ENCODE measurements at regions not wholly inside any gene's neighbourhood (a gene's known extent, or its start where the extent isn't known, plus 50 kb on each side); places are given as distances from the start of the nearest gene placed in this dataset.
"Not testable (repeated sequence)": the region's sequence is repeated elsewhere in the genome, so short reads cannot be mapped to it uniquely, and the experiment has no call there.

- Histone ChIP-seq H3K9me3 (no peaks in the 10 kb centered on the region), H3K36me3 (replicated peaks) (no peaks in the 10 kb centered on the region), H3K27me3 (ENCODE audit: low read depth) (no peaks in the 10 kb centered on the region), H3K4me1 (no peaks in the 10 kb centered on the region), H3K4me3 (no peak overlapping the region)
- in situ Hi-C loops (cut with MboI; ENCODE audit: low sequenced_read_pairs), result no loop called here
- DNase-seq (ENCODE audit: low spot score in 2 of 2), result no peak
Observed at GRCh38 chr1:78291418-78291817, 199.4 kb upstream of the PTGFR start.

- no peaks in the 10 kb centered on the region for H3K27me3 ChIP-seq (ENCODE audit: low read depth)
- no peak for DNase-seq (ENCODE audit: low spot score in 2 of 2)
- H3K9me3 ChIP-seq, result no peaks in the 10 kb centered on the region
- H3K4me3 ChIP-seq, result no peak overlapping the region
- no peaks in the 10 kb centered on the region for H3K4me1 ChIP-seq
- in situ Hi-C loops (cut with MboI; ENCODE audit: low sequenced_read_pairs), result no loop called here
- no peaks in the 10 kb centered on the region for H3K36me3 ChIP-seq (replicated peaks)
Observed at GRCh38 chr1:78291872-78292271, 198.9 kb upstream of the PTGFR start.

- Histone ChIP-seq H3K36me3 (replicated peaks) (no peaks in the 10 kb centered on the region), H3K4me1 (no peaks in the 10 kb centered on the region), H3K9me3 (no peaks in the 10 kb centered on the region), H3K27me3 (ENCODE audit: low read depth) (no peaks in the 10 kb centered on the region), H3K4me3 (no peak overlapping the region)
- DNase-seq (ENCODE audit: low spot score in 2 of 2), result no peak
- in situ Hi-C loops (cut with MboI; ENCODE audit: low sequenced_read_pairs), result no loop called here
Observed at GRCh38 chr1:78292361-78292760, 198.4 kb upstream of the PTGFR start.

- no peaks in the 10 kb centered on the region for H3K4me1 ChIP-seq
- DNase-seq (ENCODE audit: low spot score in 2 of 2), result no peak
- in situ Hi-C loops (cut with MboI; ENCODE audit: low sequenced_read_pairs), result no loop called here
- H3K9me3 ChIP-seq, result no peaks in the 10 kb centered on the region
- no peak overlapping the region for H3K4me3 ChIP-seq
- H3K27me3 ChIP-seq (ENCODE audit: low read depth), result 0 out of 2 replicates have a peak, but pooled peaks cover 4% of the 10 kb centered on the region
- H3K36me3 ChIP-seq (replicated peaks), result no peaks in the 10 kb centered on the region
Observed at GRCh38 chr1:78297836-78298235, 192.9 kb upstream of the PTGFR start.

- Histone ChIP-seq H3K4me3 (no peak overlapping the region), H3K4me1 (no peaks in the 10 kb centered on the region), H3K36me3 (replicated peaks) (no peaks in the 10 kb centered on the region), H3K9me3 (no peaks in the 10 kb centered on the region), H3K27me3 (ENCODE audit: low read depth) (0 out of 2 replicates have a peak, but pooled peaks cover 4% of the 10 kb centered on the region)
- in situ Hi-C loops (cut with MboI; ENCODE audit: low sequenced_read_pairs), result no loop called here
- DNase-seq (ENCODE audit: low spot score in 2 of 2), result no peak
Observed at GRCh38 chr1:78298349-78298748, 192.4 kb upstream of the PTGFR start.

- in situ Hi-C loops (cut with MboI; ENCODE audit: low sequenced_read_pairs), result no loop called here
- no peaks in the 10 kb centered on the region for H3K9me3 ChIP-seq
- H3K4me3 ChIP-seq, result no peak overlapping the region
- H3K4me1 ChIP-seq, result no peaks in the 10 kb centered on the region
- no peaks in the 10 kb centered on the region for H3K36me3 ChIP-seq (replicated peaks)
- no peak for DNase-seq (ENCODE audit: low spot score in 2 of 2)
- 0 out of 2 replicates have a peak, but pooled peaks cover 4% of the 10 kb centered on the region for H3K27me3 ChIP-seq (ENCODE audit: low read depth)
Observed at GRCh38 chr1:78301141-78301540, 189.6 kb upstream of the PTGFR start.

- in situ Hi-C loops (cut with MboI; ENCODE audit: low sequenced_read_pairs), result no loop called here
- Histone ChIP-seq H3K27me3 (ENCODE audit: low read depth) (0 out of 2 replicates have a peak, but pooled peaks cover 4% of the 10 kb centered on the region), H3K4me1 (no peaks in the 10 kb centered on the region), H3K36me3 (replicated peaks) (no peaks in the 10 kb centered on the region), H3K4me3 (no peak overlapping the region), H3K9me3 (no peaks in the 10 kb centered on the region)
- no peak for DNase-seq (ENCODE audit: low spot score in 2 of 2)
Observed at GRCh38 chr1:78303620-78304019, 187.2 kb upstream of the PTGFR start.

- Histone ChIP-seq H3K36me3 (replicated peaks) (no peaks in the 10 kb centered on the region), H3K9me3 (no peaks in the 10 kb centered on the region), H3K4me1 (no peaks in the 10 kb centered on the region), H3K27me3 (ENCODE audit: low read depth) (0 out of 2 replicates have a peak, but pooled peaks cover 4% of the 10 kb centered on the region), H3K4me3 (no peak overlapping the region)
- in situ Hi-C loops (cut with MboI; ENCODE audit: low sequenced_read_pairs), result no loop called here
- no peak for DNase-seq (ENCODE audit: low spot score in 2 of 2)
Observed at GRCh38 chr1:78304341-78304740, 186.4 kb upstream of the PTGFR start.

GRCh38 chr1:78304761-78305160 is 186.0 kb upstream of the PTGFR start:
- Histone ChIP-seq H3K36me3 (replicated peaks) (no peaks in the 10 kb centered on the region), H3K9me3 (no peaks in the 10 kb centered on the region), H3K4me1 (no peaks in the 10 kb centered on the region), H3K27me3 (ENCODE audit: low read depth) (0 out of 2 replicates have a peak, but pooled peaks cover 4% of the 10 kb centered on the region), H3K4me3 (no peak overlapping the region)
- DNase-seq (ENCODE audit: low spot score in 2 of 2), result no peak
- in situ Hi-C loops (cut with MboI; ENCODE audit: low sequenced_read_pairs), result no loop called here

GRCh38 chr1:78310261-78310660 is 180.5 kb upstream of the PTGFR start:
- H3K9me3 ChIP-seq; H3K4me1 ChIP-seq; H3K4me3 ChIP-seq; DNase-seq (ENCODE audit: low spot score in 2 of 2); in situ Hi-C loops (cut with MboI; ENCODE audit: low sequenced_read_pairs); H3K27me3 ChIP-seq (ENCODE audit: low read depth); H3K36me3 ChIP-seq (replicated peaks): not testable (repeated sequence)

- Histone ChIP-seq H3K36me3 (replicated peaks) (no peaks in the 10 kb centered on the region), H3K4me3 (no peak overlapping the region), H3K4me1 (no peaks in the 10 kb centered on the region), H3K27me3 (ENCODE audit: low read depth) (no peaks in the 10 kb centered on the region), H3K9me3 (no peaks in the 10 kb centered on the region)
- in situ Hi-C loops (cut with MboI; ENCODE audit: low sequenced_read_pairs), result no loop called here
- DNase-seq (ENCODE audit: low spot score in 2 of 2), result no peak
Observed at GRCh38 chr1:78318011-78318410, 172.8 kb upstream of the PTGFR start.

GRCh38 chr1:78319603-78320002 is 171.2 kb upstream of the PTGFR start:
- Histone ChIP-seq H3K9me3 (no peaks in the 10 kb centered on the region), H3K27me3 (ENCODE audit: low read depth) (no peaks in the 10 kb centered on the region; the same call in 1 of the 2 replicates), H3K4me3 (no peak overlapping the region), H3K4me1 (no peaks in the 10 kb centered on the region), H3K36me3 (replicated peaks) (no peaks in the 10 kb centered on the region)
- no peak for DNase-seq (ENCODE audit: low spot score in 2 of 2)
- in situ Hi-C loops (cut with MboI; ENCODE audit: low sequenced_read_pairs), result no loop called here

- Histone ChIP-seq H3K27me3 (ENCODE audit: low read depth) (no peaks in the 10 kb centered on the region; the same call in 1 of the 2 replicates), H3K9me3 (no peaks in the 10 kb centered on the region), H3K36me3 (replicated peaks) (no peaks in the 10 kb centered on the region), H3K4me1 (no peaks in the 10 kb centered on the region), H3K4me3 (no peak overlapping the region)
- DNase-seq (ENCODE audit: low spot score in 2 of 2), result no peak
- in situ Hi-C loops (cut with MboI; ENCODE audit: low sequenced_read_pairs), result no loop called here
Observed at GRCh38 chr1:78322928-78323680, 167.7 kb upstream of the PTGFR start.

GRCh38 chr1:78325293-78325692 is 165.5 kb upstream of the PTGFR start:
- Histone ChIP-seq H3K36me3 (replicated peaks) (no peaks in the 10 kb centered on the region), H3K27me3 (ENCODE audit: low read depth) (no peaks in the 10 kb centered on the region; the same call in 1 of the 2 replicates), H3K9me3 (no peaks in the 10 kb centered on the region), H3K4me1 (no peaks in the 10 kb centered on the region), H3K4me3 (no peak overlapping the region)
- no peak for DNase-seq (ENCODE audit: low spot score in 2 of 2)
- in situ Hi-C loops (cut with MboI; ENCODE audit: low sequenced_read_pairs), result no loop called here

GRCh38 chr1:78329475-78329874 is 161.3 kb upstream of the PTGFR start:
- H3K4me3 ChIP-seq, result no peak overlapping the region
- H3K9me3 ChIP-seq, result no peaks in the 10 kb centered on the region
- H3K4me1 ChIP-seq, result no peaks in the 10 kb centered on the region
- no peak for DNase-seq (ENCODE audit: low spot score in 2 of 2)
- no peaks in the 10 kb centered on the region; the same call in 1 of the 2 replicates for H3K27me3 ChIP-seq (ENCODE audit: low read depth)
- H3K36me3 ChIP-seq (replicated peaks), result no peaks in the 10 kb centered on the region
- in situ Hi-C loops (cut with MboI; ENCODE audit: low sequenced_read_pairs), result no loop called here
